Superior temporal gyrus (tissue), 1 donor: ENCODE measurements at regions not wholly inside any gene's neighbourhood (a gene's known extent, or its start where the extent isn't known, plus 50 kb on each side); places are given as distances from the start of the nearest gene placed in this dataset.

Experiments
- DNase-seq: peaks from one replicate; pipeline ENCODE4 v3.0.0-alpha.2; 2016; ENCODE audit errors: extremely low spot score

DNA sequence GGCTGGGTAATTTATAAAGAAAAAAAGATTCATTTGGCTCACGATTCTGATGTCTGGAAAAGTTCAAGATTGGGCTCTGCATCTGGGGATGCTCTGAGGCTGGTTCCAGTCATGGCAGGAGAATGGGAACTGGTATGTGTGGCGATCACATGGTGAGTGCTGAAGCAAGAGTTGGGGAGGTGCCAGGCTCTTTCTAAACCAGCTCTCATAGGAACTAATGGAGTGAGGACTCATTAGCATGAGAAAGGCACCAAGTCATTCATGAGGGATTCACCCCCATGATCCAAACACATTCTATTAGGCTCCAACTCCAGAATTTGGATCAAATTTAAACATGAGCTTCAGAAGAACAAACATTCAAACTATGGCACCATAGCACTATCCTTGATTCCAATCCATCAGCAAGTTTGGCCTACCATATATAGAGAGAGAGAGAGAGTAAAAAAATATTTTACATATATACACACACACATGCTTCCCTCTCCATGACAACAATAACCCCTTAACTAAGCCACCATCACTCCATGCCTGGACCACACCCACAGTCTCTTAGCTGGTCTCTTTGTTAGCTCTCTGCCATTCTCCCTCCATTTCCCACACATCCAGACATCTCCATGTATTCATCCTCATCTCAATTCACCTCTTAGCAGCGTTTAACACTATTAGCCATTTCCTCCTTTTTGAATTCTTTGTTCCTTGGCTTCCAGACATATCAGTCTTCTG is 57.9 kb downstream of the NPY start:
- DNase-seq = no peak

DNA sequence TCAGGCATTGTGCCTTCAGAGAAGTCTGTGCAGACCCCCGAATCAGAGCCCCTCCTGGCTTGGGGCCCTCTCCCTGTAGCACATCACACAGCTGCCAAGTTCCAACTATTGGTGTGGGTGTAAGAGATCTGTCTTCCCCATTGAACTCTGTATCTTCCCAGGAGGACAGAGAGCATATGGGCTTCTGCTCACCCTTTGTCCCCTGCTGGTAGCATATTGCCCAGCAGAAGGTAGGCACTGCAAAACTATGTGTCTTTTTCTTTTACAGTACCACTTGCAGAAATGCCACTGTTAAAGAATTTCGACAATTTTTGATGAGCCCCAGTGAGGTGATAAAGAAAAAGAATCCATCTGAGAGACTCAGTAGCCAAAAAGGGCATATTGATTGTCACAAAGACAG is 59.6 kb downstream of the NPY start:
- no peak for DNase-seq

DNA sequence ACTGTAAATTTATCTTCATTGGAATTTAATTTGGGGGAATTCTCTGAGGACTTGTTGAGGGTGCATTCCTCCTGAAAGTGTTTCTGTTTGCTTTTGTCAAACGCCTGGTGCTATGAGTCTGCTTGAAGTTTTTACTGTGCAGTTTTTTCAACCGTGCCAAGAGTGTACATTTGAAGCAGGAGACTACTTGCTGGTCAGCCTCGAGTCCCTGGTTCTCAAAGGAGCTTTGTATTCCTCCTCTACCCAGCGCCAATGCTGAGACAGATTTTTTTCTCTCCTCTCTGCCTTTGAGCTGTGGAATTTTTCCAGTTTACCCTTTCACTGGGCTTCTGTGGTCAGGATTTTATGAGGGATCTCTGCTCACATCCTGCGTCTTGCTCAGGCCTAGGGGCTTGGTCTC is 62.1 kb downstream of the NPY start:
- no peak for DNase-seq

DNA sequence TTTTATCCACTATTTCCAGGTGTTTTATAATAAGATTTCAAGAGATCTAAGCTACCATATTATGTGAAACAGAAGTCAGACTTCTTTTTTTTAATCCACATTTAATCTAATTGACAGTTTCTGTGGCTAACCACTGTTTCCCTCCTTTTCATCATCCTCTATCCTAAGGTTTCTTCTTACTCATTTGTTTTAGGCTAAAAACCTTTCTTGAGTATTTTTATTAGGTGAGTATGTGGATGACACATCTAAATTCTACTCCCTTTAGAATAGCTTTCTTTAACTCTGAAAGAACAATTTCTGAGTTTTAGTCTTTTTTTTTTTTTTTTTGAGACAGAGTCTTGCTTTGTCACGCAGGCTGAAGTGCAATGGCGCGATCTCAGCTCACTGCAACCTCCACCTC is 62.7 kb downstream of the NPY start:
- DNase-seq = no peak

DNA sequence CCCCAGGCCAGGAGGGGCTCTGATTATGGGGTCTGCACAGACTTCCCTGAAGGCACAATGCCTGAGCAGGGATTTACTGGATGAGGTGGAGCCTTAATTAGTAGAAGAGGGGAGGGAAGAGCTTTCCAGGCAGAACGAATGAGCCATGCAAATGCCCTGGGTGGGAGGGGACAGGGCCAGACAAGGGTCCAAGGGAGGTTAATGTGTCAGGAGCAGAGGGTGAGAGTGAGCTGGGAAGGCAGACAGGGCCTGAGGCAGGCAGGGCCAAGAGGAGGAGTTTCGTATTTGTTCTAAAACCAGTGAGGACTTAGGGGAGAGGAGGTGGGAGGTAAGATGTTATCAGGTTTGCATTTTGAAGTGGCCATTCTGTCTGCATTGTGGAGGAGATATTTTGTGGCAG is 65.3 kb downstream of the NPY start:
- no peak for DNase-seq

DNA sequence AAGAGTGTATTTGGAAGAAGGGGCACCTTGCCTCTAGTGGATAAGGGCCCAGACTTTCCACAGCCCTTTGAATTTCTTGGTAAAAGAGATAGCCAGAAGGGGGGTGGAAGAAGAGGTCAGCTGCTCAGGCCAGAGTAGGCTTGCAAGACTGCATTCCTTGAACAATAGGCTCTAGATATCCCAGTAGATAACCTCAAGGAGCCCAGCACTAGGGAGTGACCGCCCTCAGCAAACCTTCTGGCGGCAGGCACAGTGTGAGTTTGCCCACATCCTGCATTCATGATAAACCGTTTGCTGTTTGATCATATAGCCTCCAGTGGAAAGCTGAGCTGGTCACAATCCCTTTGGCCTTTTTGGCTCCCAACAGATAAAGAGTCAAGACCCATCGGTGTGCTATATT is 70.5 kb downstream of the NPY start:
- no peak for DNase-seq

DNA sequence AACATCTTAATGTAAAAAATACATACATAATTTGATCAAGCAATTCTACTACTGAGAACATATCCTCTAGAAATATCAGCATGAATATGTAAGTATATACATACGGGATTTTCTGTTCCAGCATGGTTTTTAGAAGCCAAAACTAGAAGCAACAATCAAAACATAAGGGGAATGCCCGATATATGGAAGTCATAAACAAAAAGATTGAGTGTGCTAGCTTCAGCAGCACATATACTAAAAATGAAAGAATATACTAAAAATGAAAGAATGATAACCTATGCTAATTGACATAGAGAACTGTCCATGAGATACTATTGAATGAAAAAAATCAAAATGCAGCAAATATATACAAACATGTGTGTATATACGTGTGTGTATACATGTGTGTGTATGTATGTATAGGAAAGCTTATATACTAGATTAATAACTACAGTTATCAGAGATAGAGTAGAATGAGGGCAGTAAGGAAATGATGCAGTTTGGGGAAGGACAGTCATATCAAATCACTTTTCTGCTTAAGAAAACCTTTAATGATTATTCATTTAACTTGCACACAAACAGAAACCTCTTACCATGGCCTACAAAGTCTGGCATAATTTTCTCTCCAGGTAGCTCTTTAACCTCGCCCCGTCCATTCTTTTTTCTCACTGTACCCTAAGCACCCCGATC is 72.9 kb downstream of the NPY start:
- no peak for DNase-seq

DNA sequence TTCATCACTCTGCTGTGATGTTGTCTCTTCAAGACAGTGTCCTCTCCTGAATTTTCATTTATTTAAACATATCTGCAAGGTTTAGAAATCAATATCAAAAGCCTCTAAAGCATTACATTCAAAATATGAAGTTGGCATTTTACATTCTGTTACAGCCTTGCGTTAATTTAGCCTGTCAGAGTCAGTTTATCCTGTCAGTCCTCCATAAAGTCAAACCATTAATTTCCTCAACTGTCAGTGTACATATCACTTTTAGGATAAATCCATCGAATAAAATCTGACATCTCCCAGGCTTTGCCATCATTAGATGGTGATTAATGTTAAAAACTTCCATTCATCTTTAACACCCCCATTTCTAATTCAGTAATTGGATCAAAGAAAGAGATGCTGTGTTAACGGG is 77.0 kb downstream of the NPY start:
- no peak for DNase-seq

DNA sequence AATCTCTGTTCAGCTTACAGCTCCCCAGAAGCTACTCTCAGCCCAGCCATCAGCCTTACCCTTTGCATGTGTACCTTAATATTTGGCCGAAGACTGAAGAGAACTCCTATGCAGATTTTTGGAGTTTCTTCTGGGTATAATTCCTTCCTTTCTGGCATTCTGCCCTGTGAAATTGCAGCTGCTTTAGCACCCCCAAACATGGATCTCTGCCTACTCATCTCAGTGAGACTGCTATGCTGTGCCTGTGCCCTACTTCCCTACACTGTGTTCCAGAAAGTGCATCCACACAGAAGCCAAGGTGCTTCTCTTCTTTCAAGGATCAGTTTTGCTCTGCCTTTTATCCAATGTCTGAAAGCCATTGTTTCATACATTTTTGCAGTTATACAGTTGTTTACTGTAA is 81.6 kb downstream of the NPY start:
- DNase-seq = peak; percentile 40

DNA sequence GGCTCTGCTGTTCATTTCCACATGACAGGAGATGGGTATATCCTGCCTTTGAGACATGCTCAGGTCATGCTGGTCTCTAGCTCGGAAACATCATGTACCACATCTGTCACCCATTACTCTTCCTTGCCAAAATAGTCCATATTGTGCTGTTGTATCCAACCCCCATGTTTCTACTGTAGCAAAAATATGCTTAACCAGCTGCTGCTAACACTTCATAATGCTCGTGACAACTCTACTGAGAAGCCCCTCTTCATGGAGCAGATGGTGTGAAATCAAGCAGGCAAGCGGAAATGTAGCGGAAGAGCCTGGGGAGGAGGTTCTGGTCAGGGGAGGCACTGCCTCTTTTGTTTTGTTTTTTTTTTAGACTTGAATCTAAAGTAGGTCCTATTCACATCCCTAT is 82.9 kb downstream of the NPY start:
- no peak for DNase-seq

DNA sequence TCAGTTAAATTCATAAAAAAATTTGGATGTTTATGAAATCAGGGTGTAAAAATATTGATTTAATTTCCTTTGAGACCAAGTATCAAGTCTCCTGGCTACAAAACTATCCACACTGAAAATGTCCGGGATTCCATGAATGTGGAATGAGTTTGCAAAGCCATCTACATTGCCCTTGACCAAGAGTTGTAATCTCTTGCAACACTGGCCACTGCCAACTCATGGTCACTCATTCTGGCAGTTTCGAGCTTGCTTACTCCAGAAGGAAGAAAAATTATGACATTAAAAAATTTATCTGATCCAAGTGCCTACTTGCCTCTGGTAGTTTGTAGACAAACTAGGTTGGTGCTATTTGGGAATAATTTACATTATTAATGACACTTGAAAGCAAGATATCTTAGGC is 84.2 kb downstream of the NPY start:
- DNase-seq = no peak

DNA sequence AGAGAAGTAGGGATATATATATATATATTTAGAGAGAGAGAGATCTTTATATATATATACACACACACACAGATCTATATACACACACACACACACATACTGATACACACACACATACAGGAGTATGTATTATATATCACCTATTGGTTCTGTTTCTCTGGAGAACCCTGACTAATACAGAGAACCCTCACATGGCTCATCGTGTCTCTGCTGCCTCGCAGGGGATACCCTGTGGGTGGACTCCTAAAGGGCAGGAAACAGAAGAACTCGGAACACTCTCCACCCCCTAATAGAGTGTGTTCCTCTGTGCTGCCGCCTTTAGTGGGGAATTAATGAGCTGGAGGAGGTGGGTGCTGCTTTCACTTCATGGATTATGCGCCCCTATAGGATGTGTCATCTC is 86.6 kb downstream of the NPY start:
- no peak for DNase-seq

DNA sequence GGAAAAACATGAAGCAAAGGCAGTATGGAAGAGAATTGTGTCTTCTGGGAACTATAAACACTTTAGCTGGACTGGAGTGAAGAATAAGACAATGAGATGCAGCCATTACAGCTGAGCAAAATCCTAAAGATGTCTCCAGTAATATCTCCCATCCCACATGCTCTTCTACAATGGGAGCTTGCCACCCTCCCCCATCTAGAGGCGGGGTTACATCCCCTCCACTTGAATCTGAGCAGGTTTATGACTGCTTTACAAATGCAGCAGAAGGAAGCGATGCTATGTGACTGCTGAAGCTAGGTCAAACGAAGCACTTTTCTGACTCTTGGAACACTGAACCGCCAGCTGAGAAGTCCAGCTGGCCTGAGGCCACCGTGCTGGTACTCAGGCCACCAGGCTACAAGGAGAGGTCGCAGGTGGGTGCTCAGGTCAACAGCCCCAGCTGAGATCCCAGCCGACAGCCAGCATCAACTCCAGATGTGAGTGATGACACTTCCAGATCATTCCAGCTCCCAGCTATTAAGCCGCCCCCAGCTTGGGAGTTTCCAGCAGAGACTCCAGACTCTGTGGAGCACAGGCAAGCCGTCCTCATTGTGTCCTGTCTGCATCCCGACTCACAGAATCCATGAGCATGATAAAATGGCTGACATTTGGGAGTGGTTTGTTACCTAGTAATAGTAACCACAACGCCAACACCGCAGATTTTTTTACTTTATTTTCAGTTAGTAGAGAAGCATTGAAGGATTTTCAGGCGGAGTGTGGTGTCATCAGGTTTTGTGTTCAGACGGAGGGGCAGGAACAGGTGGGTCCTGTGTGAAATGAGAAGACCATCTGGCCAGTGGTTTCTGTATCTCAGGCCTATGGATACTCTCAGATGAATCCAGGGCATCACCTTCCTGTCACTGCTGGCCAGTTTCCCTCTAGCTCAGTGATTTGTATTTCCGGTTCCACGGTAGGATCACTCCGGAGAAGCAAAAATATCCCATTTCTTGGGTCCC is 89.3 kb downstream of the NPY start:
- no peak for DNase-seq

DNA sequence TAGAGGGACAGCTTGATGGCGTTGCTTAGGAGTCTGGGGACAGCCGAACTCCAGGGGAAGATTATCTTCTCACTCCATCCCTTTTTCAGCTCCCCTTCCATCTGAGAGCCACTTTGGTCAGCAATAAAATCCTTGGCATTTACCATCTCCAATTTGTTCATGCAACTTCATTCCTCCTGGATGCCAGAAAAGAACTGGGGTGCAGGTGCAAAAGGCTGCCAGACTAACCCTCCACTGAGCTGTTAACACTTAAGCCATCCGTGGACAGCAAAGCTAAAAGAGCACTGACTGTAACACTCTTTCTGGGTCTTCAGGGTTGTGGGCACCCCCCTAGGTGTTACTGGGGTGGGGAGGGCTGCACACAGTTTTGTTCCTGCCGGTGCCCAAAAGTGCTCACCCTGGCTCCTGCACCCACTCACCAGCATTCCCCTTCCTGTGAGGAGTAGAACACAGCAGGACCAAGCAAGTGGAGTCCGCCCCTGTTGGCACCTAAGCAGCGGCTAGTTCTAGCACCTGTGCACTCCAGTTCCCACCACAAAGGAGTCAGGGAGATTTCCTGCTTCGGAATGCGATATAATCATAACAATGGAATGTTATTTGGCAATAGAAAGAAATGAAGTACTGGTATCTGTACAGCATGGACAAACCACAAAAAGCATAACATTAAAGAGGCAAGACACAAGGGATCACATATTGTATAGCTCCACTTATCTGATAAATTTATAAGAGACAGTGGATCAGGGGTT is 95.1 kb downstream of the NPY start:
- no peak for DNase-seq

DNA sequence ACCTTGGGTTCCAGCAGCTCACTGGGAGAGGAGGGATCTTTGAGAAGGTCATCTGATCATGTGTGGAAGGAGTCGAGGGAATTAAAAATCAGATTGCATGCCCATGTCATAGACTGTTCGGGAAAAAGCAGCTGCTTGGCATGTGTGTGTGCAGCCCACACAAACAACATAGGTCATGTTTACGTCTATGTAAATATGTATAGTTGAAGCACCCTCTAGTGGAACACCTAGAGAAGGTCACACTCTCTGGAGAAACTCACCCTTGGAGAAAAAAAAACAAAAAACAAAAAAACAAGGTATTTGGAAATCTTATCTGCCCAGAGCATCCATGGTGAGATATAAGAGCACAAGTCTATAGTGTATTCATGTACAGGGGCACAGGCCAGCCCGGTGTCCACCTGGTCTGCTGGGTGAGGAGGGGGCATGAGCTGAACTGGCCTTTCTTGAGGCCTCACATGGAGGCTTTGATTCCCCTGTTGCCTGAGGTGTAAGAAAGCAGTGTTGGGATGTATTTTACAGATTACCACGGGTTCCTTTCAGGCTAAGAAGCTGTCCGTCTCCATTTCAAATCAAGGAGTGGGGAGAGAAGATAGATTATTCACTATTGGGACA is 98.0 kb downstream of the NPY start:
- DNase-seq = no peak

DNA sequence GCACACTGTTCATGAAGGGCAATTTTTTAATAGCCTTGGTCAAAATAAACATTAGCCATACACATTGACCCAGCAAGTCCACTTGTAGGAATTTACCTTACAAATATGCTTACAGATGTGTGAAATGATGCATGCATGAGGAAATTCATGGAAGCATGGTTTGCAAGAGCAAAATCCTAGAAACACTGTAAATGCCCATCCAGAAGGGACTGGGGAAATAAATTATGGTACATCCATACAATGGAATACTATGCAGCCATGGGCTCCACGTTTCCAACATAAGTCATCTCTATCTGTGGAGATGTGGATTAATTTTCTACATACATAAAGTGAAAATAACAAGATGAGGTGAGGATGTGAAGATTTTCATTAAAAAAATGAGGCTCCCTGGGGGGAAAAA is 99.1 kb downstream of the NPY start:
- DNase-seq = no peak

DNA sequence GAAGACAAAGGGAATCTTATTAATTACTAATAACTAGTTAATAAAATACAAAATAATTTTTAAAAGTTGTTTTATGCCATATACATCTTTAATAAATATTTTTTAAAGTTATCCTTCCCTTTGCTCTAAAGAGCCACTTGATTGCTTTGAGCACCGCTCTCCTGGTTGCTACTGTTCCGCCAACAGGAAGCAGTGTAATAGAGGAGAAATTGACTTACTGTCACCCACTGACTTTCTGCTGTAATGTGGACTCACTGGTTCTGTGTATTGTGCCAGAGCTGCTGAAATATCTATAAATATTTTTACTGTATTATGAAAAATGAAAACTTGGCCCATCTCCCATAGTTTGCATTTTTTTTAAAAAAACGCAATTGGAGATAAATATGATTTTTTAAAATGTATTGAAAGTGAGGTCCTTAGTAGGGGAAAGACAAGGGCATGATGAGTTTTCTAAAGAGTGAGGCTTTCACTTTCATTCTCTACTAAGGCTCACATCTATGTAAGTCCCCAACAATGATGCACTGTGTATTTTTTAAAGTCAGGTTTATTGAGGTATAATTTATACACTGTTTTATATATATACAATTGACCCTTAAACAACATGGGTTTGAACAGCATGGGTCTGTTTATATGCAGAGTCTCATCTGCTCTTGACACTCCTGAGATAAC is 100.5 kb downstream of the NPY start:
- DNase-seq = no peak

DNA sequence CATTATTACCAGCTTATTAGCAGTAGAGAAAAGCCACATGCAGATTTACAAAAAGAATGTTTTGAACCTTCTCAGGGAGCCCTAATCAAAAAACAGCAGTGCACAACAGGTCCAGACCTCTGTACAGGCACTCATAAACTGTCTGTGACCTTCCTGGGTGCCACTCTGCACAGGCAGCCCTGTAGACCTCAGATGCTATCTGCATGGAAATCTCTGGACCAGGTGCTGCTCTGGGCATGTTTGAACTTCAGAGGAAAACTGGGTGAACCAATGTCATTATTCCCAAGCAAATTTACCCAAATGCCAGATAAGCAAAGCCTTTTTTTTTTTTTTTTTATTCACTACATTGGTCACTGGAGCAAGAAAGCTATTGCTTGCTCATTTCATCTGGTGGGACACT is 104.2 kb downstream of the NPY start:
- DNase-seq = no peak

DNA sequence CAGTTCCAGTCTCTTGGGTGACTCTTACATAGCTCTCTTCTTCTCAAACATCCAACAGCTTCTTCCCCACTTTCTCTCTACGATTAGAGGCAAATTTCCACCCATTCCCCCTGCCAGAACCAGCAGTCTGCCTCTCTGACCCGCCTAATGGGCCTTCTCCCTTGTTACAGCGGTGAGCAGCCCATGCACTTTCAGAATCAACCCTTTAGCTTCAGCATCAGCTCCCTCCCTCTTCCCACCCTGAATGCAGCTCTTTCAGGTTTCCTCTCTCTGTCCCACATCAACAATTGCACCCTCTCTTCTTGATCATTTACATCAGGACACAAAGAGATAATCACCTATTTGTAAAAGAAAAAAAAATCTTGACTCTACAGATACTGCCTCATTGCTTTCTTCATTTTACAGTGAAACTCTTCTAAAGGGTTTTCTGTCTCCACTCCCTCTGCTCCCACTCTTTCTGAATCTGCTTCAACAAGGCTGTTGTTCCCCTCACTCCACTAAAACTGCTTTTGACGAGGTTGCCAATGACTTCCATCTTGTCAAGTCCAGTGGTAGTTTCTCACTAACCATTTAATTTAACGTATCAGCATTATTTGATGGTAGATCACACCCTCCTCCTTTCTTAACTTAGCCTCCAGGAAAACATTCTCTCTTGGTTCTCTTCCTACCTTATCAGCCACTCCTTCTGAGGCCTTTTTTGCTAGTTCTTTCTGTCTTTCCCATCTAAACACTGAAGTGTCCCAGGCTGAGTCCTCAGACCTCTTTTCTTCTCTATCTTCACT is 106.6 kb downstream of the NPY start:
- DNase-seq = no peak

DNA sequence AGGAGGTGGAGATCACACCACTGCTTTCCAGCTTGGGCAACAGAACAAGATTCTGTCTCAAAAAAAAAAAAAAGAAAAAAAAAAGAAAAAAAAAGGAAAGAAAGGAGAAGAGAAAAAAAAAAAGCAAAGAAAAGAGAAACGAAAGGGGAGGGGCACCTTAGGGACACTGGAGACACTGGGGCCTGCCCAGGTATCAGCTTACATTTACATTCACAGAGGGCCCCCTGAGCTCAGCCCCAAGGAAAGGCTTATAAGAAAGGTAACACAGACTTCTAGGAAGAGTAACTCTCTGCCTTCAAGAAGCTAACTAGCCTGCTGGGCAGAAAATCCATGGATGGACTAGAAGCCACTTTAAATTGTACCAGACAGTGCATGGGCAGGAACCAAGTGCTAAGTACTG is 108.8 kb downstream of the NPY start:
- no peak for DNase-seq
